ENCODE measurements at regions not wholly inside any gene's neighbourhood (a gene's known extent, or its start where the extent isn't known, plus 50 kb on each side); places are given as distances from the start of the nearest gene placed in this dataset.

- no peak for TF ChIP-seq CTCF (IDR thresholded peaks at IDR 0.05; ENCODE audit: control insufficient read depth, extremely low read depth, insufficient read depth)
- H3K4me3 ChIP-seq (ENCODE audit: low read depth, low read length), result no peak overlapping the region
- DNase-seq (ENCODE audit: low read depth), result no peak
Measured at GRCh38 chr3:22469995-22470394, 719.0 kb upstream of the ZNF385D start.

GRCh38 chr3:22471557-22471956 is 720.5 kb upstream of the ZNF385D start:
- no peak overlapping the region for H3K4me3 ChIP-seq (ENCODE audit: low read depth, low read length)
- no peak for DNase-seq (ENCODE audit: low read depth)
- TF ChIP-seq CTCF (IDR thresholded peaks at IDR 0.05; ENCODE audit: control insufficient read depth, extremely low read depth, insufficient read depth), result no peak

- no peak overlapping the region for H3K4me3 ChIP-seq (ENCODE audit: low read depth, low read length)
- TF ChIP-seq CTCF (IDR thresholded peaks at IDR 0.05; ENCODE audit: control insufficient read depth, extremely low read depth, insufficient read depth), result no peak
- DNase-seq (ENCODE audit: low read depth), result no peak
Measured at GRCh38 chr3:22474706-22475445, 723.9 kb upstream of the ZNF385D start.

- no peak overlapping the region for H3K4me3 ChIP-seq (ENCODE audit: low read depth, low read length)
- DNase-seq (ENCODE audit: low read depth), result no peak
- no peak for TF ChIP-seq CTCF (IDR thresholded peaks at IDR 0.05; ENCODE audit: control insufficient read depth, extremely low read depth, insufficient read depth)
Measured at GRCh38 chr3:22475665-22476240, 724.7 kb upstream of the ZNF385D start.

GRCh38 chr3:22476976-22477375 is 726.0 kb upstream of the ZNF385D start:
- H3K4me3 ChIP-seq (ENCODE audit: low read depth, low read length), result no peak overlapping the region
- no peak for TF ChIP-seq CTCF (IDR thresholded peaks at IDR 0.05; ENCODE audit: control insufficient read depth, extremely low read depth, insufficient read depth)

GRCh38 chr3:22485954-22486353 is 717.2 kb upstream of the UBE2E2 start:
- no peak for TF ChIP-seq CTCF (IDR thresholded peaks at IDR 0.05; ENCODE audit: control insufficient read depth, extremely low read depth, insufficient read depth)

More at GRCh38 chr3:22476976-22477375, 726.0 kb upstream of the ZNF385D start:
- DNase-seq (ENCODE audit: low read depth), result no peak

More at GRCh38 chr3:22485954-22486353, 717.2 kb upstream of the UBE2E2 start:
- DNase-seq (ENCODE audit: low read depth), result no peak
- H3K4me3 ChIP-seq (ENCODE audit: low read depth, low read length), result no peak overlapping the region

All from LNCaP clone FGC (cell line).